ENCODE measurements at regions not wholly inside any gene's neighbourhood (a gene's known extent, or its start where the extent isn't known, plus 50 kb on each side); places are given as distances from the start of the nearest gene placed in this dataset.

GRCh38 chr13:61944329-61944929 lies 528.8 kb upstream of the PCDH20 start:
- no peak for TF ChIP-seq HNF4G (IDR thresholded peaks at IDR 0.05)
- no peak for TF ChIP-seq EGR1 (IDR thresholded peaks at IDR 0.05; ENCODE audit: low read depth in 2 of 2)
- no peak for TF ChIP-seq RAD21 (IDR thresholded peaks at IDR 0.05)
- TF ChIP-seq JUND (IDR thresholded peaks at IDR 0.05): no peak
- no peak for TF ChIP-seq GABPA (IDR thresholded peaks at IDR 0.05 in 1 of 2, conservative IDR thresholded peaks at IDR 0.05 in 1 of 2)
- TF ChIP-seq, protein P1, sequence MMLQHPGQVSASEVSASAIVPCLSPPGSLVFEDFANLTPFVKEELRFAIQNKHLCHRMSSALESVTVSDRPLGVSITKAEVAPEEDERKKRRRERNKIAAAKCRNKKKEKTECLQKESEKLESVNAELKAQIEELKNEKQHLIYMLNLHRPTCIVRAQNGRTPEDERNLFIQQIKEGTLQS (IDR thresholded peaks at IDR 0.05): no peak
- TF ChIP-seq, protein P2, sequence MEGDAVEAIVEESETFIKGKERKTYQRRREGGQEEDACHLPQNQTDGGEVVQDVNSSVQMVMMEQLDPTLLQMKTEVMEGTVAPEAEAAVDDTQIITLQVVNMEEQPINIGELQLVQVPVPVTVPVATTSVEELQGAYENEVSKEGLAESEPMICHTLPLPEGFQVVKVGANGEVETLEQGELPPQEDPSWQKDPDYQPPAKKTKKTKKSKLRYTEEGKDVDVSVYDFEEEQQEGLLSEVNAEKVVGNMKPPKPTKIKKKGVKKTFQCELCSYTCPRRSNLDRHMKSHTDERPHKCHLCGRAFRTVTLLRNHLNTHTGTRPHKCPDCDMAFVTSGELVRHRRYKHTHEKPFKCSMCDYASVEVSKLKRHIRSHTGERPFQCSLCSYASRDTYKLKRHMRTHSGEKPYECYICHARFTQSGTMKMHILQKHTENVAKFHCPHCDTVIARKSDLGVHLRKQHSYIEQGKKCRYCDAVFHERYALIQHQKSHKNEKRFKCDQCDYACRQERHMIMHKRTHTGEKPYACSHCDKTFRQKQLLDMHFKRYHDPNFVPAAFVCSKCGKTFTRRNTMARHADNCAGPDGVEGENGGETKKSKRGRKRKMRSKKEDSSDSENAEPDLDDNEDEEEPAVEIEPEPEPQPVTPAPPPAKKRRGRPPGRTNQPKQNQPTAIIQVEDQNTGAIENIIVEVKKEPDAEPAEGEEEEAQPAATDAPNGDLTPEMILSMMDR (IDR thresholded peaks at IDR 0.05; ENCODE audit: low read depth, low read length, missing input control): no peak
- no peak for TF ChIP-seq SP1 (IDR thresholded peaks at IDR 0.05)
- TF ChIP-seq NR2F2 (IDR thresholded peaks at IDR 0.05): no peak
- no peak for TF ChIP-seq FOXA1 (IDR thresholded peaks at IDR 0.05)
- TF ChIP-seq REST (IDR thresholded peaks at IDR 0.05): no peak
- no peak for TF ChIP-seq RXRA (IDR thresholded peaks at IDR 0.05)
- TF ChIP-seq YY1 (IDR thresholded peaks at IDR 0.05): no peak
- no peak for TF ChIP-seq FOXA2 (IDR thresholded peaks at IDR 0.05)
- TF ChIP-seq, protein P3, sequence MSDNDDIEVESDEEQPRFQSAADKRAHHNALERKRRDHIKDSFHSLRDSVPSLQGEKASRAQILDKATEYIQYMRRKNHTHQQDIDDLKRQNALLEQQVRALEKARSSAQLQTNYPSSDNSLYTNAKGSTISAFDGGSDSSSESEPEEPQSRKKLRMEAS (IDR thresholded peaks at IDR 0.05): no peak
- TF ChIP-seq ZBTB33 (IDR thresholded peaks at IDR 0.05): no peak
- TF ChIP-seq HNF4A (conservative IDR thresholded peaks at IDR 0.05): no peak
- Histone ChIP-seq H3K36me3 (ENCODE audit: control insufficient read depth in 4 of 4, insufficient read depth in 3 of 4, low read depth in 1 of 4, low read length in 3 of 4) (no peaks in the 10 kb centered on the region), H3K27ac (ENCODE audit: low read depth in 1 of 2, low read length in 2 of 2) (no peak overlapping the region), H3K9me3 (ENCODE audit: control insufficient read depth in 4 of 4, low read length in 3 of 4) (no peaks in the 10 kb centered on the region), H3K4me3 (ENCODE audit: low read depth in 1 of 3, low read length in 3 of 3) (no peak overlapping the region), H3K4me1 (ENCODE audit: control insufficient read depth in 4 of 4, insufficient read depth in 4 of 4, low read length in 3 of 4) (no peaks in the 10 kb centered on the region), H3K9ac (ENCODE audit: low read depth in 1 of 2, low read length in 2 of 2) (no peak overlapping the region), H3K27me3 (ENCODE audit: control insufficient read depth in 4 of 4, insufficient read depth in 4 of 4, low read length in 3 of 4) (peaks cover 0 to 7% (median 1%) of the 10 kb centered on the region in 4 donors)
- WGBS: 73% methylated on average over 7 of the region's 7 CpGs
- DNase-seq (ENCODE audit: low spot score): no peak

Measured in liver (tissue), 8 donors.